ENCODE measurements at regions not wholly inside any gene's neighbourhood (a gene's known extent, or its start where the extent isn't known, plus 50 kb on each side); places are given as distances from the start of the nearest gene placed in this dataset.

GRCh38 chr12:58678753-58679152 lies 241.6 kb downstream of the LRIG3 start:
- ChIA-PET CTCF (interaction anchor here (1.1 kb wide), 1 partner anchor 9 kb away, joined by 4 read pairs; no protein-coding TSS in a partner anchor), POLR2A (no interaction called here)
- no peak for TF ChIP-seq REST (IDR thresholded peaks at IDR 0.05; ENCODE audit: low read depth, low read length)
- TF ChIP-seq MEF2A (IDR thresholded peaks at IDR 0.05; ENCODE audit: borderline replicate concordance, low read depth) = no peak
- TF ChIP-seq POLR2AphosphoS5 (IDR thresholded peaks at IDR 0.05; ENCODE audit: low read depth, low read length) = no peak
- no peaks in the 10 kb centered on the region for H3K27me3 ChIP-seq (ENCODE audit: insufficient read depth)
- H3K79me2 ChIP-seq (ENCODE audit: insufficient read depth) = no peaks in the 10 kb centered on the region
- 0% methylated on average over 2 of the region's 2 CpGs for WGBS (ENCODE audit: low lambda C conversion rate)
- no peak overlapping the region for H3K4me3 ChIP-seq (ENCODE audit: low read depth in 2 of 2, low read length in 1 of 2)
- no peaks in the 10 kb centered on the region for H3K9me2 ChIP-seq
- no peak for DNase-seq
- H3F3A ChIP-seq (replicated peaks; ENCODE audit: insufficient read depth) = no peaks in the 10 kb centered on the region
- H3K9ac ChIP-seq = no peak overlapping the region
- H3K4me2 ChIP-seq = no peak overlapping the region
- no peaks in the 10 kb centered on the region for H4K20me1 ChIP-seq (ENCODE audit: insufficient read depth)
- no peak overlapping the region for H3K27ac ChIP-seq (ENCODE audit: low read depth in 2 of 2, low read length in 1 of 2)
- H3K36me3 ChIP-seq (replicated peaks in 1 of 2; ENCODE audit: control insufficient read depth in 1 of 2, insufficient read depth in 2 of 2, low read length in 1 of 2) = no peaks in the 10 kb centered on the region
- H3K9me3 ChIP-seq = no peaks in the 10 kb centered on the region
- no peak overlapping the region for H2AFZ ChIP-seq (ENCODE audit: low read depth)
- H3K4me1 ChIP-seq (ENCODE audit: control insufficient read depth in 1 of 2, insufficient read depth in 2 of 2, low read depth in 1 of 2, low read length in 1 of 2) = no peaks in the 10 kb centered on the region

GRCh38 chr12:58681730-58682129 lies 238.6 kb downstream of the LRIG3 start:
- no peak for DNase-seq
- POLR2A ChIA-PET = no interaction called here
- H3K27ac ChIP-seq (ENCODE audit: low read depth in 2 of 2, low read length in 1 of 2) = no peak overlapping the region
- TF ChIP-seq EP300 (IDR thresholded peaks at IDR 0.05; ENCODE audit: borderline replicate concordance in 1 of 2, low read depth in 1 of 2, low read length in 1 of 2) = no peak
- no peak for TF ChIP-seq RAD21 (IDR thresholded peaks at IDR 0.05; ENCODE audit: low read length)
- TF ChIP-seq MXI1 (IDR thresholded peaks at IDR 0.05; ENCODE audit: low read depth, low read length) = no peak
- TF ChIP-seq SMC3 (IDR thresholded peaks at IDR 0.05; ENCODE audit: low read depth, low read length) = no peak
- TF ChIP-seq IRF3 (IDR thresholded peaks at IDR 0.05; ENCODE audit: low read depth, low read length) = no peak
- no peaks in the 10 kb centered on the region for H3K9me2 ChIP-seq
- no peak overlapping the region for H3K4me2 ChIP-seq
- CTCF ChIA-PET = no interaction called here
- no peak overlapping the region for H2AFZ ChIP-seq (ENCODE audit: low read depth)
- no peak overlapping the region for H3K4me3 ChIP-seq (ENCODE audit: low read depth in 2 of 2, low read length in 1 of 2)
- WGBS (ENCODE audit: low lambda C conversion rate) = 1% methylated on average over 2 of the region's 2 CpGs
- H3K27me3 ChIP-seq (ENCODE audit: insufficient read depth) = no peaks in the 10 kb centered on the region
- H3K9ac ChIP-seq = no peak overlapping the region
- no peaks in the 10 kb centered on the region for H3F3A ChIP-seq (replicated peaks; ENCODE audit: insufficient read depth)
- no peaks in the 10 kb centered on the region for H4K20me1 ChIP-seq (ENCODE audit: insufficient read depth)
- H3K4me1 ChIP-seq (ENCODE audit: control insufficient read depth in 1 of 2, insufficient read depth in 2 of 2, low read depth in 1 of 2, low read length in 1 of 2) = no peaks in the 10 kb centered on the region
- no peaks in the 10 kb centered on the region for H3K79me2 ChIP-seq (ENCODE audit: insufficient read depth)
- H3K9me3 ChIP-seq = no peaks in the 10 kb centered on the region
- H3K36me3 ChIP-seq (replicated peaks in 1 of 2; ENCODE audit: control insufficient read depth in 1 of 2, insufficient read depth in 2 of 2, low read length in 1 of 2) = no peaks in the 10 kb centered on the region
